ENCODE measurements at regions not wholly inside any gene's neighbourhood (a gene's known extent, or its start where the extent isn't known, plus 50 kb on each side); places are given as distances from the start of the nearest gene placed in this dataset.

DNA sequence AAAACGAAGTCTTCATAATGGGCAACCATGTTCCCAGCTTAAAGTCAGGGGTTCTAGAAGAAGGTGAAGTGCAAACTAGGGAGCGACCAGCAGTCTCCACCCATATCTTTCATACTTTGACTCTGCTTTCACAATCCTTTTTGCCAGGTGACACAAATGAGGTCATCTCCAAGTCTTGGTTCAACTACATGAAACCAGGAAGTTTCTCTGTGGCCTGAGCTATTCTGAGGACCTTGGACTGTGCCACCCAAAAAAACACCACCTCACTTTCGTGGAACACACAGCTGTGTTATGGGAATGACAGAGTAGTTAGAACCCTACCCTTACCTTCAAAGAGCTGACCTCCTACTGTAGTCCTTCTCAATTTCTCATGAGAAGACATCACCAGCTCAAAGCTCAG is 309.2 kb downstream of the AGTPBP1 start:
- no peak overlapping the region for H3K4me3 ChIP-seq (ENCODE audit: low read depth in 1 of 2, low read length in 2 of 2)
- H3K27me3 ChIP-seq (ENCODE audit: control insufficient read depth in 1 of 2, insufficient read depth in 2 of 2, low read length in 2 of 2) = peaks cover 0 to 7% of the 10 kb centered on the region in 2 donors
- H3K4me1 ChIP-seq (ENCODE audit: control insufficient read depth in 2 of 2, insufficient read depth in 2 of 2, low read length in 1 of 2) = peaks cover 0 to 3% of the 10 kb centered on the region in 2 donors
- no peaks in the 10 kb centered on the region for H3K9me3 ChIP-seq (ENCODE audit: control insufficient read depth in 2 of 2, insufficient read depth in 1 of 2, low read depth in 1 of 2, low read length in 1 of 2)
- WGBS, 2 donors = 74 to 87% methylated on average over 3 of the region's 3 CpGs
- no peaks in the 10 kb centered on the region for H3K36me3 ChIP-seq (ENCODE audit: control insufficient read depth in 2 of 2, insufficient read depth in 2 of 2, low read length in 1 of 2)
- H3K27ac ChIP-seq (ENCODE audit: low read depth in 2 of 2, low read length in 1 of 2) = no peak overlapping the region

DNA sequence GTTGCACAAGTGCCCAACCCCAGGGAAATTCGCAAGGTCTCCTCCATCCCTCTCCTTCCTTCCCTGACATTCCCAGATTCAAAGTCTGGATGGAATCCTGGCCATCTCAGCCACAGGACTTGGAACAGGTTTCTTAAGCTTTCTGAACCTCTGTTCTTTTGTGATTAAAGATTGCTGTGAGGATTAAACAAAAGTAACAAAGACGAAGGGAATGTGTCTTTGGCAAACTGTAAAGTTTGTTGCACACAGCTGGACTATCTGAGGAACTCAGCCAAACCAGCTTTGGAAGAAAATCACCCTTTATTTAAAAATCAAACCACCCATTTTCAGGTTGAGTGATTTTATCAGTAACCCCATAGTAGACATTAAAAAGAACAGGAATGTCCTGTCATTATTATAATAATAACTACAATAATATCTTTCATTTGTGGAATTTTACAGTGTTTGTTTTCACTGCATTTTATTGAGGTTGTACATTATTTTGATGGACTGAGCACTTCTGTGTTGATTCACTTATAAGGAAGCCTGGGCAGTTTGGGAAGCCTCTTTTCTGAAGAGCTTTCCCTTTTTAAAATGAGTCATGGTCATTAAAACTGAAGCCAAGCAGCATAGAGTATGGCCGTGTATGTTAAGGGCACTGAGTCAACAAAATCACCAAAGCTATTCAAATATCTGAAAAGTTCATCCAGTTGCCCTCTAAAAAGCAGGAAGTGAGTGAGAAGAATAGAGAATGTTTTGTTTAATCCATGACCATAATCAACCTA is 310.2 kb downstream of the AGTPBP1 start:
- WGBS, 2 donors = 22 to 42% methylated on average over 3 of the region's 3 CpGs
- Histone ChIP-seq H3K36me3 (ENCODE audit: control insufficient read depth in 2 of 2, insufficient read depth in 2 of 2, low read length in 1 of 2) (no peaks in the 10 kb centered on the region), H3K4me3 (ENCODE audit: low read depth in 1 of 2, low read length in 2 of 2) (no peak overlapping the region), H3K27ac (ENCODE audit: low read depth in 2 of 2, low read length in 1 of 2) (no peak overlapping the region), H3K4me1 (ENCODE audit: control insufficient read depth in 2 of 2, insufficient read depth in 2 of 2, low read length in 1 of 2) (peaks cover 0 to 3% of the 10 kb centered on the region in 2 donors), H3K9me3 (ENCODE audit: control insufficient read depth in 2 of 2, insufficient read depth in 1 of 2, low read depth in 1 of 2, low read length in 1 of 2) (no peaks in the 10 kb centered on the region), H3K27me3 (ENCODE audit: control insufficient read depth in 1 of 2, insufficient read depth in 2 of 2, low read length in 2 of 2) (peaks cover 0 to 7% of the 10 kb centered on the region in 2 donors)

DNA sequence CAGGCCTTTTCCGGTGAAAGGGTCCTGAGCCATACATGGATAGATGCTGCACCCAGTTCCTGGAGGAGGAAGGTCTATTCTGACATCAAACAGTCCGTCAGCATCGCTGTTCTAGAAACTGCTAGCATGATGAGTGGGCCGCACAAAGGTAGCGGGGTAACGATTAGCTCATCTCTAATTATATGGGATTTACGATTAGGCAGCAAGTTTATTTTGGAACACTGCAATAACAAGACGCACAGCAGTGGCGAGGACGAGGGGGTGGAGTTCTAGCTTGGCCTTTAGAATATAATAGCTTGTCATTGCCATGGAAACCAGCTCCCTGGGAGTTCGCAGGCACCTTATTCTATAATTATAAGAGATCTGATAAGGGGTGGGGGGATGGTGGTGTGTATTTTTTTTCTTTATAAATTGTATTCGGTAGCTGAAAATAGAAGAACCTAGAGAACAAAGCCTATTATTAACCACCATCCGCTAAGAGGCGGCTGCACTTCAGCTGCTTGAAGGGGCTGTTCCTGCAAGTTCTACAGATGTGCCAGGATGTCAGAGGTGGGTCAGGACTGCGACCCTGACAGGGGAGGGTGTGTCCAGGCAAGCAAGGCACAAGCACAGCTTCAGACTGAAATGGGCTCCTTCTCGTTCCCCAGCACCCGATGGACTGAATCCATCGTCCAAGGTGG is 311.0 kb downstream of the AGTPBP1 start:
- Histone ChIP-seq H3K27me3 (ENCODE audit: control insufficient read depth in 1 of 2, insufficient read depth in 2 of 2, low read length in 2 of 2) (peaks cover 0 to 7% of the 10 kb centered on the region in 2 donors), H3K27ac (ENCODE audit: low read depth in 2 of 2, low read length in 1 of 2) (no peak overlapping the region), H3K36me3 (ENCODE audit: control insufficient read depth in 2 of 2, insufficient read depth in 2 of 2, low read length in 1 of 2) (no peaks in the 10 kb centered on the region), H3K4me1 (ENCODE audit: control insufficient read depth in 2 of 2, insufficient read depth in 2 of 2, low read length in 1 of 2) (peaks cover 0 to 3% of the 10 kb centered on the region in 2 donors), H3K9me3 (ENCODE audit: control insufficient read depth in 2 of 2, insufficient read depth in 1 of 2, low read depth in 1 of 2, low read length in 1 of 2) (no peaks in the 10 kb centered on the region), H3K4me3 (ENCODE audit: low read depth in 1 of 2, low read length in 2 of 2) (no peak overlapping the region)
- WGBS, 2 donors = 47 to 52% methylated on average over 18 of the region's 18 CpGs

DNA sequence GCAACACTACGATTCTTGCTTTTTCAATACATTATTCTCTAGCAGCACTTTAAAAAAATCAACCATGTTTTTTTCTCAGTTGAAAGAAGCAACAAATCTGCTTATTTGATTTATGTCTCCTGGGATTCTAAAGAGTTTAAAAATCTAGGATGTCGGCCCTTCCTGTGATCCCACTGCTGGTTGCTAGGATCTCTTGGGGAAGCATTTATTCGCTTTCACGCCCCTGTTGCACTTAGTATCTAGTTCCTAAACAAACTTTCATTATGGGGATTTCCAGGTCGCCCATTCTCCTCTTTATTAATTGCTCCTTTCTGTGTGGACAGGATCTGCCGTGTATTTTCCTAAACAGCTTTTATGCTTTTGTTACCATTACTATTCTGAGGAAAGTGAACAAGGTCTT is 313.5 kb downstream of the AGTPBP1 start:
- Histone ChIP-seq H3K27me3 (ENCODE audit: control insufficient read depth in 1 of 2, insufficient read depth in 2 of 2, low read length in 2 of 2) (peaks cover 4 to 7% of the 10 kb centered on the region in 2 donors), H3K9me3 (ENCODE audit: control insufficient read depth in 2 of 2, insufficient read depth in 1 of 2, low read depth in 1 of 2, low read length in 1 of 2) (no peaks in the 10 kb centered on the region), H3K4me3 (ENCODE audit: low read depth in 1 of 2, low read length in 2 of 2) (no peak overlapping the region), H3K36me3 (ENCODE audit: control insufficient read depth in 2 of 2, insufficient read depth in 2 of 2, low read length in 1 of 2) (no peaks in the 10 kb centered on the region), H3K4me1 (ENCODE audit: control insufficient read depth in 2 of 2, insufficient read depth in 2 of 2, low read length in 1 of 2) (peaks cover 0 to 3% of the 10 kb centered on the region in 2 donors), H3K27ac (ENCODE audit: low read depth in 2 of 2, low read length in 1 of 2) (no peak overlapping the region)
- WGBS, 2 donors = 56 to 61% methylated on average over 6 of the region's 6 CpGs

DNA sequence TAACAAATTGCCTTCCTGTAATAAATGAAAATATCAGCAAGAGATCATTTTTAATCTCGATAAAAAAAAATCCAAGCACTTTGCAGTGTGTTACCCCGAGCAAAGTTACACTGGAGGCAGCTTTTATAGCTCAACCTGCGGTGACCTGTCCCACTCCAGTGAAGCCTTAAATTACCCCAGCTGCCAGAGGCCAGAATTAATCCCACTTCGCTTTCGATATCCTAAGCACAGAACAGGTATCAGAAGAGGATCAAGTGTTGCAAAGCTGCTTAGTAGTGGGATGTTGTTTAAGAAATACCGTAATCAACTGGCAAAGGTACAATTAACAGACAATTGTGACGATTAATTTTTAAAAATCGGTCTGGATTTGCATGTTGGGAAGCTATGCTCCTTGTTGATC is 314.0 kb downstream of the AGTPBP1 start:
- Histone ChIP-seq H3K27me3 (ENCODE audit: control insufficient read depth in 1 of 2, insufficient read depth in 2 of 2, low read length in 2 of 2) (peaks cover 3 to 7% of the 10 kb centered on the region in 2 donors), H3K4me1 (ENCODE audit: control insufficient read depth in 2 of 2, insufficient read depth in 2 of 2, low read length in 1 of 2) (peaks cover 0 to 3% of the 10 kb centered on the region in 2 donors), H3K4me3 (ENCODE audit: low read depth in 1 of 2, low read length in 2 of 2) (no peak overlapping the region), H3K36me3 (ENCODE audit: control insufficient read depth in 2 of 2, insufficient read depth in 2 of 2, low read length in 1 of 2) (no peaks in the 10 kb centered on the region), H3K27ac (ENCODE audit: low read depth in 2 of 2, low read length in 1 of 2) (no peak overlapping the region), H3K9me3 (ENCODE audit: control insufficient read depth in 2 of 2, insufficient read depth in 1 of 2, low read depth in 1 of 2, low read length in 1 of 2) (no peaks in the 10 kb centered on the region)
- 55 to 61% methylated on average over 8 of the region's 8 CpGs for WGBS, 2 donors

DNA sequence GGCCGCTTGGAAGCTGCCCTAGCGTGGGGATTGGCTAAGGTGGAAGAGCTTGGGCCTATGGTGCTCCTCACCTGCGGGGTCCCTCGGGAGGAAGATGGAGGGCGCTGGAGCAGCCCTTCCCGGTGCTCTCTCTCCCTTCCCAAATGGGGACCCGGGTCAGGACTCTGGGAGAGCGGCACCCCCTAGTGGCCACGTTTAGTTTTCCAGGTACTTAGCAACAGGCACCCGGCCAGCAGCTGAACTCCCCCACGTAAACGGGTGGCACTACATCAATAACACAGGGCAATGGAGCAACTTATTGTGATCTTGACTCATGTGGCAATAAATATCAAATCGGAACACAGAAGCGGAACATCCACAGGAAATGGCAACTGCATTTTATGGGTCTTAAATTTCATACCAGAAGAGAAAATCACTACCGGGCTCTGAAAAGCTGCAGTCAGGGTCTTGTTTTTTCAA is 316.6 kb downstream of the AGTPBP1 start:
- no peaks in the 10 kb centered on the region for H3K36me3 ChIP-seq (ENCODE audit: control insufficient read depth in 2 of 2, insufficient read depth in 2 of 2, low read length in 1 of 2)
- H3K4me1 ChIP-seq (ENCODE audit: control insufficient read depth in 2 of 2, insufficient read depth in 2 of 2, low read length in 1 of 2) = no peaks in the 10 kb centered on the region
- peaks cover 0 to 7% of the 10 kb centered on the region in 2 donors for H3K27me3 ChIP-seq (ENCODE audit: control insufficient read depth in 1 of 2, insufficient read depth in 2 of 2, low read length in 2 of 2)
- WGBS, 2 donors = 24 to 34% methylated on average over 15 of the region's 15 CpGs
- no peak overlapping the region for H3K4me3 ChIP-seq (ENCODE audit: low read depth in 1 of 2, low read length in 2 of 2)
- H3K9me3 ChIP-seq (ENCODE audit: control insufficient read depth in 2 of 2, insufficient read depth in 1 of 2, low read depth in 1 of 2, low read length in 1 of 2) = peaks cover 0 to 2% of the 10 kb centered on the region in 2 donors
- no peak overlapping the region for H3K27ac ChIP-seq (ENCODE audit: low read depth in 2 of 2, low read length in 1 of 2)

DNA sequence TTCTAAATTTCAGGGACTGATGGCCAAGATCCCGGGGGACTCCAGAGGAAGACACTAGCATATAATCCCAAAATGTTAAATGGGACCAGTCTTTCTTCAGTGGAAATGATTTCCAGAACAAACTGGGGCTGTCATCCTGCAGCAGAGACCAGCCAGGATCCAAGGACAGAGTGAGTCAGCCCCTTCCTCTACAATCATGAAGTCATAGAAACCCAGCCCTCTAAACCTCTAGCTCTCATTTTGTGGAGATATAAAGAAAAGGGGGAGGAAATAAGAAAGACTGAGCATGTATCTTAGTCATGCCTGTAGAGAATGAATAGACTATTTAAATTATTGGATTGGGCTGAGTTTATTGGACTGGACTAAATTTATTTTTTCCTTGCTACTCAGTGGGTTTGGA is 318.3 kb downstream of the AGTPBP1 start:
- Histone ChIP-seq H3K4me1 (ENCODE audit: control insufficient read depth in 2 of 2, insufficient read depth in 2 of 2, low read length in 1 of 2) (no peaks in the 10 kb centered on the region), H3K36me3 (ENCODE audit: control insufficient read depth in 2 of 2, insufficient read depth in 2 of 2, low read length in 1 of 2) (no peaks in the 10 kb centered on the region)
- WGBS, 2 donors = 94 to 95% methylated on average over 1 of the region's 1 CpG

DNA sequence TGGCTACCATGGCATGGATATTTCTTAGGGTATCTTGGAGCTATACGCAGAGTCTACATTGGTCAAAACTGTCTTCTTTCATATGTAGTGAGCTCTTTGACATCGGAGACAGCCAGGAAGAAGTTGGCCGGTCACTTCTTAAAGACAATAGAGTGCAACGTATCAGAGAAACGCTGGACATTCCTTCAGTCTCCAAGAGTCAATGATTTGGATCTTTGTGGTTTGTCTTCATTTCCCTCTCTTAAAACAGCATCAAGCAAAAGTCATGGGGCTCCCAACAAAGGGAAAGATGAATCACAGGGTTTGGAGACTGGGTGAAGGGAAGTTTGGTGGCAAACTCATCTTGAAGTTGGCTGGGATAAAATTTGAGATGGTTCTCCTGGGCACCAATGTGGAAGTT is 320.1 kb downstream of the AGTPBP1 start:
- peaks cover 0 to 7% of the 10 kb centered on the region in 2 donors for H3K27me3 ChIP-seq (ENCODE audit: control insufficient read depth in 1 of 2, insufficient read depth in 2 of 2, low read length in 2 of 2)
- H3K27ac ChIP-seq (ENCODE audit: low read depth in 2 of 2, low read length in 1 of 2) = no peak overlapping the region
- no peaks in the 10 kb centered on the region for H3K4me1 ChIP-seq (ENCODE audit: control insufficient read depth in 2 of 2, insufficient read depth in 2 of 2, low read length in 1 of 2)
- no peaks in the 10 kb centered on the region for H3K36me3 ChIP-seq (ENCODE audit: control insufficient read depth in 2 of 2, insufficient read depth in 2 of 2, low read length in 1 of 2)
- no peak overlapping the region for H3K4me3 ChIP-seq (ENCODE audit: low read depth in 1 of 2, low read length in 2 of 2)
- WGBS, 2 donors = 94% methylated on average over 5 of the region's 5 CpGs
- H3K9me3 ChIP-seq (ENCODE audit: control insufficient read depth in 2 of 2, insufficient read depth in 1 of 2, low read depth in 1 of 2, low read length in 1 of 2) = peaks cover 0 to 2% of the 10 kb centered on the region in 2 donors

More for the DNA sequence above, 318.3 kb downstream of the AGTPBP1 start:
- H3K27me3 ChIP-seq (ENCODE audit: control insufficient read depth in 1 of 2, insufficient read depth in 2 of 2, low read length in 2 of 2) = peaks cover 0 to 7% of the 10 kb centered on the region in 2 donors
- H3K9me3 ChIP-seq (ENCODE audit: control insufficient read depth in 2 of 2, insufficient read depth in 1 of 2, low read depth in 1 of 2, low read length in 1 of 2) = peaks cover 0 to 2% of the 10 kb centered on the region in 2 donors
- no peak overlapping the region for H3K27ac ChIP-seq (ENCODE audit: low read depth in 2 of 2, low read length in 1 of 2)
- H3K4me3 ChIP-seq (ENCODE audit: low read depth in 1 of 2, low read length in 2 of 2) = no peak overlapping the region

DNA sequence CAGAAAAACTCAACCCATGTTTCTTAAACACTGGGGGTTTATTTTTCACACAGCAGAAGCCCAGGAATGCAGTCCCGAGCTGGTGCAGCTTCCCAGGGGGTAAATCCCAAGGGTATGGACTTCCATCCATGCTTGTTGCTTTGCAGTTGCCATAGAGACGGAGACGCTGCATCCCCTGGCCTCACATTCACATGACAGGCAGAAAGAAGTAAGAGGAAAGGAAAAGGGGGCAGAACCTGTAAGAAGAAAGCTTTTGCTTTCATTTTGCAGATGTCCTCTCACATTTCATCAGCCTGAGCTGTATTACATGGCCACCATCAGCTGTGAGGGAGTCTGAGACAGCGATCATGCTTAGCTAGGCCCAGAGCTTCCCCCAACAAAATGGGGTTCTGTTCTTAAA is 321.0 kb downstream of the AGTPBP1 start:
- Histone ChIP-seq H3K36me3 (ENCODE audit: control insufficient read depth in 2 of 2, insufficient read depth in 2 of 2, low read length in 1 of 2) (no peaks in the 10 kb centered on the region), H3K9me3 (ENCODE audit: control insufficient read depth in 2 of 2, insufficient read depth in 1 of 2, low read depth in 1 of 2, low read length in 1 of 2) (peaks cover 0 to 2% of the 10 kb centered on the region in 2 donors), H3K27ac (ENCODE audit: low read depth in 2 of 2, low read length in 1 of 2) (no peak overlapping the region), H3K4me3 (ENCODE audit: low read depth in 1 of 2, low read length in 2 of 2) (no peak overlapping the region), H3K4me1 (ENCODE audit: control insufficient read depth in 2 of 2, insufficient read depth in 2 of 2, low read length in 1 of 2) (no peaks in the 10 kb centered on the region), H3K27me3 (ENCODE audit: control insufficient read depth in 1 of 2, insufficient read depth in 2 of 2, low read length in 2 of 2) (peaks cover 0 to 7% of the 10 kb centered on the region in 2 donors)
- WGBS, 2 donors = 52 to 65% methylated on average over 4 of the region's 4 CpGs
